HG02943 (cell line): ENCODE measurements at regions not wholly inside any gene's neighbourhood (a gene's known extent, or its start where the extent isn't known, plus 50 kb on each side); places are given as distances from the start of the nearest gene placed in this dataset.

Experiments
- ATAC-seq: cut with Tn5 transposase; IDR thresholded peaks from one replicate; pipeline ENCODE4 v1.9.1; 2021; ENCODE audit warnings: mild to moderate bottlenecking, low read depth, moderate library complexity; ENCODE audit not compliant: unreplicated experiment

GRCh38 chr2:19752500-19752899 is 149.3 kb downstream of the TTC32 start:
- ATAC-seq: no peak

- no peak for ATAC-seq
Observed at GRCh38 chr2:19751631-19752030, 150.2 kb downstream of the TTC32 start.

GRCh38 chr2:19750136-19750535 is 151.6 kb downstream of the TTC32 start:
- no peak for ATAC-seq

GRCh38 chr2:19749507-19749836 is 152.3 kb downstream of the TTC32 start:
- no peak for ATAC-seq

GRCh38 chr2:19748711-19749506 is 152.9 kb downstream of the TTC32 start:
- ATAC-seq: no peak

GRCh38 chr2:19748073-19748375 is 153.8 kb downstream of the TTC32 start:
- ATAC-seq: no peak

- no peak for ATAC-seq
Observed at GRCh38 chr2:19747310-19748072, 154.3 kb downstream of the TTC32 start.

GRCh38 chr2:19746611-19747309 is 155.0 kb downstream of the TTC32 start:
- no peak for ATAC-seq

GRCh38 chr2:19746137-19746600 is 155.6 kb downstream of the TTC32 start:
- ATAC-seq: no peak

GRCh38 chr2:19745318-19746136 is 156.3 kb downstream of the TTC32 start:
- ATAC-seq: no peak

GRCh38 chr2:19744456-19745199 is 157.2 kb downstream of the TTC32 start:
- ATAC-seq: no peak

- ATAC-seq: no peak
Observed at GRCh38 chr2:19743641-19744040, 158.1 kb downstream of the TTC32 start.

- no peak for ATAC-seq
Observed at GRCh38 chr2:19742872-19743271, 158.9 kb downstream of the TTC32 start.

GRCh38 chr2:19739256-19739655 is 162.5 kb downstream of the TTC32 start:
- ATAC-seq: no peak

- ATAC-seq: no peak
Observed at GRCh38 chr2:19738707-19739106, 163.1 kb downstream of the TTC32 start.

- ATAC-seq: no peak
Observed at GRCh38 chr2:19736191-19736831, 165.5 kb downstream of the TTC32 start.

- ATAC-seq: no peak
Observed at GRCh38 chr2:19733951-19734425, 167.8 kb downstream of the TTC32 start.

GRCh38 chr2:19733390-19733789 is 168.4 kb downstream of the TTC32 start:
- ATAC-seq: no peak

GRCh38 chr2:19732255-19732654 is 169.5 kb downstream of the TTC32 start:
- no peak for ATAC-seq
